ENCODE measurements at regions not wholly inside any gene's neighbourhood (a gene's known extent, or its start where the extent isn't known, plus 50 kb on each side); places are given as distances from the start of the nearest gene placed in this dataset.

DNA sequence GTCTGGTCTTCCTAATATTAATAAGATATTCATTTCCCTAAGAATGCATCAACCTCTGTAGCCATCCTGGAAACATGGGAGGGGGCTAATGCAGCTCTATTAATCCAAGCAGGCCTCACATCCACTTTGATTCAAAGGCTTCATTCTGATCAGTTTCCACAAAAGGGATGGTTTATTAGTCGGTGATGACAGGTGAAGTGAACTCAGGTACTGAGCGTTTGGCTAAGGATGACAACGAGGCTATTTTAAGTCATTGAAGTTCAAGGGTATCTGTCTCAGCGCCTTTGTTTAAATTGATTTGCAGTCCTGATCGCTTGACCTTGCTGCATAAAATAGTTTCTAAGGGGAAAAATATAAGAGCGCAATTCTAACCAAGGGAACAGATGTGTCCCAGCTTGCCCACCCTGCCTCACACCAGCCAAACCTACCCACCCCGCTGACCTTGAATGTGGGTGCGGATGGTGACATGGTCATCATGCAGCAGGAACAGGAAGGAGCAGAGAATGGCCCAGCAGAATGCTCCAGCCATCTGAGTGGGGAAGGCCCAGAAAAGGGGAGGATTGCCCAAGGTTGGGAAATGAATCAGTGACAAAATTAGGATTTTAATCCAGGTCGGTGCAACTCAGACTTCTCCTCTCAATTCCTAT is 70.5 kb upstream of the ZNF618 start:
- H3K4me1 ChIP-seq (ENCODE audit: control insufficient read depth in 1 of 2, insufficient read depth in 1 of 2, low read depth in 1 of 2, low read length in 1 of 2): peaks cover 0 to 5% of the 10 kb centered on the region in 2 experiments
- H3K27me3 ChIP-seq: no peaks in the 10 kb centered on the region
- no peak overlapping the region for H3K27ac ChIP-seq
- H3K36me3 ChIP-seq: no peaks in the 10 kb centered on the region
- H3K9me3 ChIP-seq: no peaks in the 10 kb centered on the region
- TF ChIP-seq, protein P1, sequence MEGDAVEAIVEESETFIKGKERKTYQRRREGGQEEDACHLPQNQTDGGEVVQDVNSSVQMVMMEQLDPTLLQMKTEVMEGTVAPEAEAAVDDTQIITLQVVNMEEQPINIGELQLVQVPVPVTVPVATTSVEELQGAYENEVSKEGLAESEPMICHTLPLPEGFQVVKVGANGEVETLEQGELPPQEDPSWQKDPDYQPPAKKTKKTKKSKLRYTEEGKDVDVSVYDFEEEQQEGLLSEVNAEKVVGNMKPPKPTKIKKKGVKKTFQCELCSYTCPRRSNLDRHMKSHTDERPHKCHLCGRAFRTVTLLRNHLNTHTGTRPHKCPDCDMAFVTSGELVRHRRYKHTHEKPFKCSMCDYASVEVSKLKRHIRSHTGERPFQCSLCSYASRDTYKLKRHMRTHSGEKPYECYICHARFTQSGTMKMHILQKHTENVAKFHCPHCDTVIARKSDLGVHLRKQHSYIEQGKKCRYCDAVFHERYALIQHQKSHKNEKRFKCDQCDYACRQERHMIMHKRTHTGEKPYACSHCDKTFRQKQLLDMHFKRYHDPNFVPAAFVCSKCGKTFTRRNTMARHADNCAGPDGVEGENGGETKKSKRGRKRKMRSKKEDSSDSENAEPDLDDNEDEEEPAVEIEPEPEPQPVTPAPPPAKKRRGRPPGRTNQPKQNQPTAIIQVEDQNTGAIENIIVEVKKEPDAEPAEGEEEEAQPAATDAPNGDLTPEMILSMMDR (IDR thresholded peaks at IDR 0.05): no peak
- H3K4me3 ChIP-seq (ENCODE audit: low read depth in 1 of 2, low read length in 1 of 2): no peak overlapping the region

DNA sequence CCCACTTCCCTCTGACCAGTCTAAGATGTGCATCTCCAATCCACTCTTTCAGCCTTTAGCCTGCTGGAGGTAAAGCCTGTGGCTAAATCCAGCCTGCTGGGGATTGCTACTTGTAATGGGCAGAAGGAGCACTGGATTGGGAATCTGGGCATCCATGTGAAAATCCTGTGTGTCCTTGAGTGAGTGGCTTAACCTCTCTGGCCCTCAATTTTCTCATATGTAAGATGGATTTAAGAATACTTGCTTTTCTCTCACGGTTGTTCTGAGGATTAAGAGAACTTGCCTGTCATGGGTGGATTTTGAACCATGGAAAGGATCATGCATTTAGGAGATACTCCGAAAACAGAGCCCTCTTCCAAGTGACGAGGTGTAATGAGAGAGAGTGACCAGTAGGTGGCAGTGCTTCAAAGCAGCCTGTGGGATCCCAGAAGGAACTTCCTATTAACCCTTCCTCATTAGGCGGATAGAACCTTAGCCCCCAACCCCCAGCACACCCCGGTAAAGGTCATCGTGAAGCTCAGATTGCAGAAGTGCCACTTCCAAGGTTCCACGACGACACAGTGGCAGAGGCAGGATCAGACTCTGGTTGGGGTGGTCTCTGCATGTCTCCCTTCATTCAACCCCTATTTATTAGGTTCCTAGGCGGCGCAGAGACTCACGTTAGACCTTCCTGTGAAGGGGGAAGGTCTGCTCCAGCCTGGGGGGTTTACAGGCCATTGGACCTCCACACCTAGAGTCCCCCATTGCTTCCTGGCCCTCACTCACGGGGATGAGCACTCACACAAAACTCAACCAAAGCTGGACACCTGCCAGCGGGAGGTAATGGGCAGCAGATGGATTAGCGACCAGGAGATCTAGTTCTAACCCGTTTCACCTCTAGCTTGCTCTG is 68.7 kb upstream of the ZNF618 start:
- TF ChIP-seq, protein P1 (IDR thresholded peaks at IDR 0.05): peak; percentile 80
- no peak overlapping the region for H3K27ac ChIP-seq
- peaks cover 3% of the 10 kb centered on the region for H3K27me3 ChIP-seq
- H3K36me3 ChIP-seq: no peaks in the 10 kb centered on the region
- H3K4me3 ChIP-seq (ENCODE audit: low read depth in 1 of 2, low read length in 1 of 2): no peak overlapping the region
- H3K4me1 ChIP-seq (ENCODE audit: control insufficient read depth in 1 of 2, insufficient read depth in 1 of 2, low read depth in 1 of 2, low read length in 1 of 2): peaks cover 0 to 5% of the 10 kb centered on the region in 2 experiments
- no peaks in the 10 kb centered on the region for H3K9me3 ChIP-seq

DNA sequence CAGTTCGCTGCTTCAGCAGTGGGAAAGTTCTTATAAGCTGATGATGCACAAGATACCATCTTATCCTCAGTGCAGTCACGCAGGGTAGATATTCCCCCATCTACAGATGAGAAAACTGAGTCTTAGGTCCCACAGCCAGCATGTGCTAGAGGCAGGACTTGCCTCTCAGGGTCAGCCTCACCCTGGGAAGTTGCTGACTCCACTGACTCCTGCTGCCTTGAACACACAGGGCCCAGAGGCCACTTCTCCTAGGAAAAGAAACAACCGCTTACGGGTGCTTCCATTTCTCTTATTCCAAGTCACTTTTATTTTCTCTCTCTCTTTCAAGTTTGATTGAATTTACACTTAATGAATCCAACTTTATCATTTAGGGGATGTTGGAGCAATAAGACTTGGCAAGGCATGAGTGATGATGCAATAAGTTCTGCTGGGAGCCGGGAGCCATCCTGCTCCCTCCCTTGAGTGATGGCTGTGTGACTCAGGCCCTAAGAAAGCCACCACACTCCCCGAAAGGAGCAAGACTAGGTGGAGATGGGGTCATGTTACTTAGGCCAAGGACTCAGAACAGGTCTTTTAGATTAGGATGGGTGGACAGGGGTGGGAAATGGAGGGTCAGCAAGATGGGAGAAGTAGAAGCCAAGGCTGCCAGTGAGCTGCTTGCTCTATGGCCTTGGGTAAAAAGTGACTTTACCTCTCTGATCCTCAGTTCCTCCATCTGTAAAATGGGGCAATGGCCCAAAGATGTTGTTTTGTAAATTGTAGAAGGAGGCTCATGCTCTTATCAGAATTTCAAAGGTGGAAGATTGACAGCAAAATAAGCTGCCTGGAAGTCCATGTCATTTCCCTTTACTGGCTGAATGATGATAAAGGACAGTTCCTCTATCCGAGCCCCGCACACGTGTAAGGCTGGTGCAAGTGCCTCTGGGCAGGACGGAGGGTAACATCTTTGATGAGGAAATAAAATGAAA is 67.4 kb upstream of the ZNF618 start:
- H3K4me1 ChIP-seq (ENCODE audit: control insufficient read depth in 1 of 2, insufficient read depth in 1 of 2, low read depth in 1 of 2, low read length in 1 of 2): peaks cover 0 to 3% of the 10 kb centered on the region in 2 experiments
- TF ChIP-seq, protein P1 (IDR thresholded peaks at IDR 0.05): no peak
- no peak overlapping the region for H3K27ac ChIP-seq
- H3K9me3 ChIP-seq: no peaks in the 10 kb centered on the region
- H3K36me3 ChIP-seq: no peaks in the 10 kb centered on the region
- peaks cover 5% of the 10 kb centered on the region for H3K27me3 ChIP-seq
- no peak overlapping the region for H3K4me3 ChIP-seq (ENCODE audit: low read depth in 1 of 2, low read length in 1 of 2)

DNA sequence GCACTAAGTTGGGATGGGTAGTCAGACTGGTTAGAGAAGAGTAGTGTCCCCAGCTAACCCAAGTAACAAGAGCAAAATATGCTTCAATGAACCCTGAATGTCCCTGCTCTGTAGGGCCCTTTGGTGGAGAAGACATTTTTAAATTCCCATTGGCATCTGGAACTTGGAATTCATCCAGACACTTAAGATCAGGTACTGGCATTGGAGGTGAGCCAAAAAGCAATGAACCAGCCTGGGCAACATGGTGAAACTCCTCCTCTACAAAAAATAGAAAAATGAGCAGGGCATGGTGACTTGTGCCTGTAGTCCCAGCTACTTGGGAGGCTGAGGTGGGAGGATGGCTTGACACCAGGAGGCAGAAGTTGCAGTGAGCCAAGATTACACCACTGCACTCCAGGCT is 58.9 kb upstream of the ZNF618 start:
- Histone ChIP-seq H3K9me3 (no peaks in the 10 kb centered on the region), H3K27me3 (peaks cover 5% of the 10 kb centered on the region), H3K27ac (no peak overlapping the region), H3K4me1 (ENCODE audit: control insufficient read depth in 1 of 2, insufficient read depth in 1 of 2, low read depth in 1 of 2, low read length in 1 of 2) (no peaks in the 10 kb centered on the region), H3K4me3 (ENCODE audit: low read depth in 1 of 2, low read length in 1 of 2) (no peak overlapping the region), H3K36me3 (no peaks in the 10 kb centered on the region)
- TF ChIP-seq, protein P1 (IDR thresholded peaks at IDR 0.05): no peak

DNA sequence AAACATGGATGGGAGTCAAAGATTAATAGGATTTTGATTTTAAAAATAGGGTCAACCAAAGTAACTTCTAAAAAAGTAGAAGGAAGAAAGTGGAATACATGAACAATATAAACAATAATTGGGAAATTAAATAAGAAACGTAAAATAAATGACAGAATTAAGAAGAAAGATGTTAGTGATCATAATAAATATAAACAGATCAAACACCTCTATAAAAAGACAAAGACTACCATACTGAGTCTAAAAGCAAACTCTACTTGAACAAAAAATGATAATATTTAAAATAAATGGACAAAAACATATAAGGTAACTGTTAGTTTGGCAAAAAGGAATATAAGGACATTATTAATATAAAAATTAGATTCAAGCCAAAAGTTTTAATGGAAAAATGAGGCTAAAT is 57.7 kb upstream of the ZNF618 start:
- no peaks in the 10 kb centered on the region for H3K27me3 ChIP-seq
- no peak overlapping the region for H3K27ac ChIP-seq
- H3K4me3 ChIP-seq (ENCODE audit: low read depth in 1 of 2, low read length in 1 of 2): no peak overlapping the region
- no peaks in the 10 kb centered on the region for H3K36me3 ChIP-seq
- no peaks in the 10 kb centered on the region for H3K9me3 ChIP-seq
- TF ChIP-seq, protein P1 (IDR thresholded peaks at IDR 0.05): no peak
- H3K4me1 ChIP-seq (ENCODE audit: control insufficient read depth in 1 of 2, insufficient read depth in 1 of 2, low read depth in 1 of 2, low read length in 1 of 2): no peaks in the 10 kb centered on the region

Data from neutrophil (primary cell).